HCT116 (cell line): ENCODE measurements at regions not wholly inside any gene's neighbourhood (a gene's known extent, or its start where the extent isn't known, plus 50 kb on each side); places are given as distances from the start of the nearest gene placed in this dataset.

Experiments
- ATAC-seq: fragments of 200-7000 bp; cut with Tn5 transposase; 2 replicates; pipeline ENCODE4 v1.9.1; 2020; ENCODE audit warnings: mild to moderate bottlenecking, moderate library complexity
- BruUV-seq: library from RNA; stranded (reverse); fragments of 400-500 nt; replicated peaks from 2 replicates; lab custom pipeline; 2021; lab: Mats Ljungman, UMichigan
- CTCF ChIA-PET: fragments of 300-600 bp; sonication (Branson Sonifier 250); formaldehyde crosslinking; loops from one replicate; lab custom pipeline; 2021; ENCODE audit warnings: antibody characterized with exemption; lab: Charles Lee
- POLR2A ChIA-PET: fragments of 300-600, 350-600 bp; sonication (Branson Sonifier 250); formaldehyde crosslinking; loops from one replicate; lab custom pipeline; 2021; ENCODE audit warnings: antibody characterized with exemption; lab: Charles Lee
- RAD21 ChIA-PET, 2 experiments: fragments of 300-600 bp; sonication (Branson Sonifier 250); formaldehyde crosslinking; loops; one replicate each; lab custom pipeline; 2023; ENCODE audit warnings: low total read pairs in 2 of 2; ENCODE audit not compliant: uncharacterized antibody in 2 of 2, unreplicated experiment in 2 of 2, low non-redundant PET in 1 of 2; lab: Charles Lee
- DNase-seq: peaks from one replicate; pipeline ENCODE4 v3.0.0-alpha.2; 2010; ENCODE audit warnings: low read depth, low spot score
- H2AFZ ChIP-seq: fragments of 200-600 bp; shearing (Covaris generic), sonication (generic); 2 replicates; pipeline ENCODE4 v1.6.1; 2017; ENCODE audit warnings: low read depth, mixed run types, mixed read lengths, antibody characterized with exemption, low read length; ENCODE audit not compliant: poor library complexity, severe bottlenecking
- H3K27ac ChIP-seq: 2 replicates; pipeline ENCODE4 v1.5.1; 2012; ENCODE audit warnings: low read depth, low read length
- H3K27me3 ChIP-seq: fragments of 200-600 bp; sonication (generic); 2 replicates; pipeline ENCODE4 v1.6.1; 2016; ENCODE audit warnings: mixed run types, low read length, mixed read lengths; ENCODE audit not compliant: insufficient read depth
- H3K36me3 ChIP-seq, 2 experiments: fragments of 200-500 bp in 1 of 2; fragments of 200-600 bp in 1 of 2; sonication (Bioruptor generic) in 1 of 2; sonication (generic) in 1 of 2; 2 replicates each; pipeline versions ENCODE4 v1.5.1 to v1.6.1; 2014 to 2016; ENCODE audit warnings: low read length in 2 of 2, inconsistent platforms in 1 of 2, mixed read lengths in 1 of 2, mixed run types in 1 of 2; ENCODE audit not compliant: insufficient read depth in 2 of 2, control insufficient read depth in 1 of 2
- H3K4me1 ChIP-seq, 2 experiments: fragments of 200-600 bp in 1 of 2; sonication (generic) in 1 of 2; 2 replicates each; pipeline versions ENCODE4 v1.5.1 to v1.6.1; 2012 to 2017; ENCODE audit warnings: low read length in 2 of 2, inconsistent platforms in 1 of 2, mild to moderate bottlenecking in 1 of 2, mixed read lengths in 1 of 2, mixed run types in 1 of 2, moderate library complexity in 1 of 2; ENCODE audit not compliant: insufficient read depth in 2 of 2, control insufficient read depth in 1 of 2
- H3K4me2 ChIP-seq: fragments of 200-600 bp; sonication (generic); 2 replicates; pipeline ENCODE4 v1.6.1; 2017; ENCODE audit warnings: mixed run types, low read length, mixed read lengths
- H3K4me3 ChIP-seq, 2 experiments: fragments of 200-600 bp in 1 of 2; sonication (generic) in 1 of 2; replicated peaks in 1 of 2; 2 replicates each; pipeline ENCODE4 v1.5.1; 2011 to 2016; ENCODE audit warnings: low read length in 2 of 2, control low read depth in 1 of 2, low read depth in 1 of 2, mild to moderate bottlenecking in 1 of 2, mixed read lengths in 1 of 2, mixed run types in 1 of 2
- H3K79me2 ChIP-seq: fragments of 200-600 bp; sonication (generic); 2 replicates; pipeline ENCODE4 v1.6.1; 2017; ENCODE audit warnings: mild to moderate bottlenecking, mixed run types, low read length, moderate library complexity, mixed read lengths; ENCODE audit not compliant: insufficient read depth
- H3K9ac ChIP-seq: fragments of 200-600 bp; sonication (generic); 2 replicates; pipeline ENCODE4 v1.6.1; 2016; ENCODE audit warnings: low read length, mixed read lengths
- H3K9me2 ChIP-seq: fragments of 200-600 bp; sonication (generic), shearing (Covaris generic); 2 replicates; pipeline ENCODE4 v1.6.1; 2017; ENCODE audit warnings: mixed run types, mild to moderate bottlenecking, moderate library complexity; ENCODE audit not compliant: insufficient read depth
- H3K9me3 ChIP-seq, 2 experiments: fragments of 200-500 bp in 1 of 2; fragments of 200-600 bp in 1 of 2; sonication (Bioruptor generic) in 1 of 2; sonication (generic) in 1 of 2; 2 replicates each; pipeline ENCODE4 v1.6.1; 2014 to 2017; ENCODE audit warnings: low read length in 2 of 2, mixed read lengths in 2 of 2, inconsistent platforms in 1 of 2, low read depth in 1 of 2, mild to moderate bottlenecking in 1 of 2, mixed run types in 1 of 2, moderate library complexity in 1 of 2; ENCODE audit not compliant: control insufficient read depth in 1 of 2, insufficient read depth in 1 of 2
- H4K20me1 ChIP-seq: fragments of 200-600 bp; sonication (generic), shearing (Covaris generic); 2 replicates; pipeline ENCODE4 v1.6.1; 2017; ENCODE audit warnings: mixed run types, mild to moderate bottlenecking, moderate library complexity; ENCODE audit not compliant: insufficient read depth
- CEBPB ChIP-seq: IDR thresholded peaks from 2 replicates; pipeline ENCODE4 v1.6.1; 2012; ENCODE audit warnings: low read depth
- EGR1 ChIP-seq: IDR thresholded peaks from 2 replicates; pipeline ENCODE4 v1.6.1; 2012; ENCODE audit warnings: low read depth
- FOSL1 ChIP-seq: IDR thresholded peaks from 2 replicates; pipeline ENCODE4 v1.6.1; 2012; ENCODE audit warnings: low read depth
- JUND ChIP-seq: IDR thresholded peaks from 2 replicates; pipeline ENCODE4 v1.6.1; 2012
- POLR2A ChIP-seq: IDR thresholded peaks from 2 replicates; pipeline ENCODE4 v1.7.0; 2011; ENCODE audit warnings: borderline replicate concordance; ENCODE audit not compliant: insufficient read depth, insufficient read length; ENCODE audit errors: extremely low read depth
- SP1 ChIP-seq: IDR thresholded peaks from 2 replicates; pipeline ENCODE4 v1.6.1; 2012; ENCODE audit warnings: low read depth
- intact Hi-C: fragments of 100-400 bp; cut with micrococcal nuclease; formaldehyde crosslinking; loops from 2 replicates; pipeline ENCODE4 v1.10.0; 2022
- TF ChIP-seq, protein P1 (sequence below): IDR thresholded peaks from 2 replicates; pipeline ENCODE4 v1.6.1; 2012; ENCODE audit warnings: low read depth

DNA sequence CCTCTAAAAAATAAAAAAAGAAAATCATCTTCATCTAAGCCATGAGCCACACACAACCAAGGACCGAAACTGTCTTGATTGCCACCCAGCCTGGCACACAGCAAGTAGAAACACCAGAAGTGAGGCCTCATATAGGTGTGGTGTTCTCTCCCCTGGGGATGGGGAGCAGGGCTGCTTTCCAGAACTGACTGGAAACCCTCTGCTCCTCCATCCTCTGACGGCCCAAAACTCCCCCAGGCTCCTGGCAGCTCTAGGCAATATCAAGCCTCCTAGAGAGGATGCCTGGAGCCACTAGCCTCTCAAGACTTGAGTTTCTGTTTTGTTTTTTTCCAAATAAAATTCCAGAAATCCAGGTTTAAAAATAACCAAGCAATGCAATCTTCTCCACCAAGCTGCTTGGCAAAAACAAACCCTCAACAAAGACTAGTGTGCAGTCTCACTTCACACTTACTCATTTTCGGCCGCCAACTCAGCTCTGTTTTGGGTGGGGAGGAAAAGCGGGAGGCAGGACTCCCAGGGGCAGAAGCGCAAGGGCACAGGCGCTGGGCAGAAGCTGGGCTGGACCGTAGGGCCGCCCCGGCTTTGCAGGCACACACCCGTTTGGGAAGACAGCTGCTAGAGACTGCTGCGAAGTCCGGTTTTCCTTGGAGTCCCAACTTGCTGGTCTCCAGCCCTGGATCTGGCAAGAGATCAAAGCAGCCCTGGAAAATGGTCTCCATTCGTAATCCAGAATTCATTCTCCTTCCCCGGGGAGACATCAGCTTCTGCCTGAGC, 78.2 kb upstream of the CAPZB start:
- no peak for DNase-seq

More for the DNA sequence above, 78.2 kb upstream of the CAPZB start:
- H4K20me1 ChIP-seq = no peaks in the 10 kb centered on the region
- CTCF ChIA-PET = no interaction called here
- H3K27ac ChIP-seq = no peak overlapping the region
- no peak overlapping the region for H3K4me3 ChIP-seq
- H3K9me3 ChIP-seq = no peaks in the 10 kb centered on the region
- H3K4me1 ChIP-seq = peaks cover 0 to 5% of the 10 kb centered on the region in 2 experiments; a peak in 1 of 4 replicates
- RAD21 ChIA-PET = no interaction called here
- no peaks in the 10 kb centered on the region for H3K36me3 ChIP-seq
- no TSS peak for BruUV-seq
- TF ChIP-seq JUND (no peak), SP1 (no peak), EGR1 (no peak), POLR2A (no peak), FOSL1 (no peak), CEBPB (no peak)
- TF ChIP-seq, protein P1, sequence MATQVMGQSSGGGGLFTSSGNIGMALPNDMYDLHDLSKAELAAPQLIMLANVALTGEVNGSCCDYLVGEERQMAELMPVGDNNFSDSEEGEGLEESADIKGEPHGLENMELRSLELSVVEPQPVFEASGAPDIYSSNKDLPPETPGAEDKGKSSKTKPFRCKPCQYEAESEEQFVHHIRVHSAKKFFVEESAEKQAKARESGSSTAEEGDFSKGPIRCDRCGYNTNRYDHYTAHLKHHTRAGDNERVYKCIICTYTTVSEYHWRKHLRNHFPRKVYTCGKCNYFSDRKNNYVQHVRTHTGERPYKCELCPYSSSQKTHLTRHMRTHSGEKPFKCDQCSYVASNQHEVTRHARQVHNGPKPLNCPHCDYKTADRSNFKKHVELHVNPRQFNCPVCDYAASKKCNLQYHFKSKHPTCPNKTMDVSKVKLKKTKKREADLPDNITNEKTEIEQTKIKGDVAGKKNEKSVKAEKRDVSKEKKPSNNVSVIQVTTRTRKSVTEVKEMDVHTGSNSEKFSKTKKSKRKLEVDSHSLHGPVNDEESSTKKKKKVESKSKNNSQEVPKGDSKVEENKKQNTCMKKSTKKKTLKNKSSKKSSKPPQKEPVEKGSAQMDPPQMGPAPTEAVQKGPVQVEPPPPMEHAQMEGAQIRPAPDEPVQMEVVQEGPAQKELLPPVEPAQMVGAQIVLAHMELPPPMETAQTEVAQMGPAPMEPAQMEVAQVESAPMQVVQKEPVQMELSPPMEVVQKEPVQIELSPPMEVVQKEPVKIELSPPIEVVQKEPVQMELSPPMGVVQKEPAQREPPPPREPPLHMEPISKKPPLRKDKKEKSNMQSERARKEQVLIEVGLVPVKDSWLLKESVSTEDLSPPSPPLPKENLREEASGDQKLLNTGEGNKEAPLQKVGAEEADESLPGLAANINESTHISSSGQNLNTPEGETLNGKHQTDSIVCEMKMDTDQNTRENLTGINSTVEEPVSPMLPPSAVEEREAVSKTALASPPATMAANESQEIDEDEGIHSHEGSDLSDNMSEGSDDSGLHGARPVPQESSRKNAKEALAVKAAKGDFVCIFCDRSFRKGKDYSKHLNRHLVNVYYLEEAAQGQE = no peak
- no peaks in the 10 kb centered on the region for H3K9me2 ChIP-seq
- no peak overlapping the region for H2AFZ ChIP-seq
- H3K79me2 ChIP-seq = no peaks in the 10 kb centered on the region
- no peaks in the 10 kb centered on the region for H3K27me3 ChIP-seq
- H3K9ac ChIP-seq = no peak overlapping the region
- no peak overlapping the region for H3K4me2 ChIP-seq
- no peak for ATAC-seq
- intact Hi-C loops = no loop called here
- POLR2A ChIA-PET = no interaction called here
